GM12878 (cell line): ENCODE measurements at regions not wholly inside any gene's neighbourhood (a gene's known extent, or its start where the extent isn't known, plus 50 kb on each side); places are given as distances from the start of the nearest gene placed in this dataset.

ENCODE experiments used
- ATAC-seq: fragments of 200-7000 bp; cut with Tn5 transposase; 3 replicates; pipeline ENCODE4 v1.9.1; 2020; ENCODE audit warnings: mild to moderate bottlenecking, moderate library complexity
- BruUV-seq: library from RNA; stranded (reverse); fragments of 400-500 nt; replicated peaks from 2 replicates; lab custom pipeline; 2021; lab: Mats Ljungman, UMichigan
- CTCF ChIA-PET: fragments of 300-600 bp; sonication (Branson Sonifier 250); formaldehyde crosslinking; extraction: SDS; loops from one replicate; lab custom pipeline; 2021; ENCODE audit warnings: inconsistent platforms; lab: Yijun Ruan, JAX
- POLR2A ChIA-PET: fragments of 350-600 bp; formaldehyde crosslinking; extraction: SDS; loops from one replicate; lab custom pipeline; 2021; ENCODE audit warnings: inconsistent platforms; lab: Charles Lee
- RAD21 ChIA-PET: fragments of 300-600 bp; sonication (Branson Sonifier 250); formaldehyde crosslinking; loops from one replicate; lab custom pipeline; 2023; ENCODE audit warnings: antibody characterized with exemption; ENCODE audit not compliant: unreplicated experiment; lab: Charles Lee
- SMC1A ChIA-PET: fragments of 300-600 bp; sonication (Branson Sonifier 250); formaldehyde crosslinking; loops from one replicate; lab custom pipeline; 2023; ENCODE audit not compliant: unreplicated experiment, uncharacterized antibody; lab: Charles Lee
- DNase-seq: peaks from one replicate; pipeline ENCODE4 v3.0.0-alpha.2; 2011; ENCODE audit warnings: low read depth, low spot score
- FAIRE-seq: peaks from 3 replicates; lab custom pipeline; 2011; peaks lifted over from hg19 to GRCh38; lab: Jason Lieb, UNC
- H2AFZ ChIP-seq: 2 replicates; pipeline ENCODE4 v1.6.0; 2011; ENCODE audit warnings: low read depth, low read length, control low read depth; ENCODE audit not compliant: control insufficient read depth
- H3K27ac ChIP-seq: 2 replicates; pipeline ENCODE4 v1.5.1; 2011; ENCODE audit warnings: control low read depth; ENCODE audit not compliant: control insufficient read depth, insufficient read depth
- H3K27me3 ChIP-seq, 2 experiments: replicated peaks in 1 of 2; 2 replicates each; pipeline versions ENCODE4 v1.6.0 to v1.6.1; 2011; ENCODE audit warnings: low read length in 1 of 2; ENCODE audit not compliant: control insufficient read depth in 2 of 2, insufficient read depth in 2 of 2
- H3K36me3 ChIP-seq, 2 experiments: 2 replicates each; pipeline ENCODE4 v1.5.1; 2011; ENCODE audit warnings: low read length in 1 of 2; ENCODE audit not compliant: control insufficient read depth in 2 of 2, insufficient read depth in 2 of 2
- H3K4me1 ChIP-seq: 2 replicates; pipeline ENCODE4 v1.6.1; 2011; ENCODE audit warnings: mild to moderate bottlenecking, low read length, moderate library complexity, mixed read lengths; ENCODE audit not compliant: control insufficient read depth, insufficient read depth
- H3K4me2 ChIP-seq: 2 replicates; pipeline ENCODE4 v1.6.0; 2011; ENCODE audit warnings: control low read depth; ENCODE audit not compliant: control insufficient read depth, insufficient read depth
- H3K4me3 ChIP-seq: fragments of 200-600 bp; sonication (generic); 2 replicates; pipeline ENCODE4 v1.5.1; 2016
- H3K79me2 ChIP-seq: 2 replicates; pipeline ENCODE4 v1.6.0; 2011; ENCODE audit warnings: low read length; ENCODE audit not compliant: control insufficient read depth, insufficient read depth
- H3K9ac ChIP-seq: 2 replicates; pipeline ENCODE4 v1.8.0; 2011; ENCODE audit warnings: low read length, control low read depth, mixed read lengths; ENCODE audit not compliant: control insufficient read depth, insufficient read depth
- H3K9me3 ChIP-seq: replicated peaks from 3 replicates; pipeline ENCODE4 v1.5.1; 2011; ENCODE audit warnings: mild to moderate bottlenecking, low read length; ENCODE audit not compliant: control insufficient read depth, insufficient read depth
- H4K20me1 ChIP-seq: 2 replicates; pipeline ENCODE4 v1.6.0; 2011; ENCODE audit not compliant: control insufficient read depth, insufficient read depth
- ELK1 ChIP-seq: IDR thresholded peaks from 2 replicates; pipeline ENCODE4 v1.6.1; 2012; ENCODE audit warnings: low read depth, low read length, improper control_type of control experiment
- EZH2 ChIP-seq: IDR thresholded peaks from 2 replicates; pipeline ENCODE4 v1.6.1; 2012; ENCODE audit warnings: low read depth, mild to moderate bottlenecking, control low read depth, inconsistent platforms, low read length, borderline replicate concordance; ENCODE audit not compliant: control insufficient read depth
- NBN ChIP-seq: fragments of 450-650 bp; IDR thresholded peaks from 2 replicates; pipeline ENCODE4 v1.6.1; 2016
- PBX3 ChIP-seq: IDR thresholded peaks from 2 replicates; pipeline ENCODE4 v1.6.1; 2011; ENCODE audit warnings: mild to moderate bottlenecking, low read depth, low read length, moderate library complexity; ENCODE audit not compliant: insufficient replicate concordance
- RAD51 ChIP-seq: fragments of 450-650 bp; IDR thresholded peaks from 2 replicates; pipeline ENCODE4 v1.6.1; 2016; ENCODE audit warnings: moderate library complexity, mild to moderate bottlenecking, inconsistent platforms
- REST ChIP-seq: IDR thresholded peaks from 2 replicates; pipeline ENCODE4 v1.6.1; 2012; ENCODE audit warnings: mild to moderate bottlenecking, low read depth, low read length
- RFX5 ChIP-seq: IDR thresholded peaks from 2 replicates; pipeline ENCODE4 v1.6.1; 2011; ENCODE audit warnings: low read depth, low read length, improper control_type of control experiment
- TCF7 ChIP-seq: IDR thresholded peaks from 2 replicates; pipeline ENCODE4 v1.6.1; 2014; ENCODE audit warnings: antibody characterized with exemption, borderline replicate concordance
- ZNF24 ChIP-seq: fragments of 450-650 bp; IDR thresholded peaks from 2 replicates; pipeline ENCODE4 v1.6.1; 2017; ENCODE audit warnings: antibody characterized with exemption, mild to moderate bottlenecking
- in situ Hi-C: fragments of 300-500 bp; cut with MboI; formaldehyde crosslinking; loops from 9 replicates; pipeline ENCODE4 v1.14.3; 2018; ENCODE audit warnings: mixed read lengths
- intact Hi-C: fragments of 100-400 bp; cut with micrococcal nuclease; formaldehyde crosslinking; loops from one replicate; pipeline ENCODE4 v1.14.2; 2022; ENCODE audit not compliant: unreplicated experiment
- TF ChIP-seq, protein P1 (sequence below): fragments of 450-650 bp; IDR thresholded peaks from 2 replicates; pipeline ENCODE4 v1.6.1; 2017; ENCODE audit warnings: antibody characterized with exemption, mild to moderate bottlenecking, moderate library complexity
- TF ChIP-seq, protein P2 (sequence below): IDR thresholded peaks from 2 replicates; pipeline ENCODE4 v1.6.1; 2012; ENCODE audit warnings: improper control_type of control experiment, low read depth, low read length; ENCODE audit not compliant: insufficient replicate concordance

GRCh38 chr3:166660962-166661361 is 719.1 kb downstream of the ZBBX start:
- FAIRE-seq = no peak
- Histone ChIP-seq H3K9me3 (no peaks in the 10 kb centered on the region), H3K27ac (no peak overlapping the region), H3K9ac (no peak overlapping the region), H2AFZ (no peak overlapping the region), H3K27me3 (no peaks in the 10 kb centered on the region), H3K79me2 (no peaks in the 10 kb centered on the region), H3K4me3 (no peak overlapping the region), H4K20me1 (no peaks in the 10 kb centered on the region), H3K36me3 (no peaks in the 10 kb centered on the region), H3K4me1 (no peaks in the 10 kb centered on the region), H3K4me2 (no peak overlapping the region)
- ChIA-PET RAD21 (no interaction called here), POLR2A (no interaction called here), SMC1A (interaction anchor here (1.2 kb wide), 1 partner anchor 15 kb away, joined by 3 read pairs; no protein-coding TSS in a partner anchor), CTCF (no interaction called here)
- ATAC-seq = no peak
- no peak for DNase-seq
- in situ Hi-C loops (no loop called here), intact Hi-C loops (no loop called here)
- BruUV-seq = no TSS peak
- TF ChIP-seq ZNF24 (no peak), REST (no peak), NBN (no peak), RFX5 (no peak), EZH2 (no peak), PBX3 (no peak), ELK1 (no peak), RAD51 (no peak), TCF7 (no peak)
- TF ChIP-seq, protein P1, sequence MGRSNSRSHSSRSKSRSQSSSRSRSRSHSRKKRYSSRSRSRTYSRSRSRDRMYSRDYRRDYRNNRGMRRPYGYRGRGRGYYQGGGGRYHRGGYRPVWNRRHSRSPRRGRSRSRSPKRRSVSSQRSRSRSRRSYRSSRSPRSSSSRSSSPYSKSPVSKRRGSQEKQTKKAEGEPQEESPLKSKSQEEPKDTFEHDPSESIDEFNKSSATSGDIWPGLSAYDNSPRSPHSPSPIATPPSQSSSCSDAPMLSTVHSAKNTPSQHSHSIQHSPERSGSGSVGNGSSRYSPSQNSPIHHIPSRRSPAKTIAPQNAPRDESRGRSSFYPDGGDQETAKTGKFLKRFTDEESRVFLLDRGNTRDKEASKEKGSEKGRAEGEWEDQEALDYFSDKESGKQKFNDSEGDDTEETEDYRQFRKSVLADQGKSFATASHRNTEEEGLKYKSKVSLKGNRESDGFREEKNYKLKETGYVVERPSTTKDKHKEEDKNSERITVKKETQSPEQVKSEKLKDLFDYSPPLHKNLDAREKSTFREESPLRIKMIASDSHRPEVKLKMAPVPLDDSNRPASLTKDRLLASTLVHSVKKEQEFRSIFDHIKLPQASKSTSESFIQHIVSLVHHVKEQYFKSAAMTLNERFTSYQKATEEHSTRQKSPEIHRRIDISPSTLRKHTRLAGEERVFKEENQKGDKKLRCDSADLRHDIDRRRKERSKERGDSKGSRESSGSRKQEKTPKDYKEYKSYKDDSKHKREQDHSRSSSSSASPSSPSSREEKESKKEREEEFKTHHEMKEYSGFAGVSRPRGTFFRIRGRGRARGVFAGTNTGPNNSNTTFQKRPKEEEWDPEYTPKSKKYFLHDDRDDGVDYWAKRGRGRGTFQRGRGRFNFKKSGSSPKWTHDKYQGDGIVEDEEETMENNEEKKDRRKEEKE = no peak
- TF ChIP-seq, protein P2, sequence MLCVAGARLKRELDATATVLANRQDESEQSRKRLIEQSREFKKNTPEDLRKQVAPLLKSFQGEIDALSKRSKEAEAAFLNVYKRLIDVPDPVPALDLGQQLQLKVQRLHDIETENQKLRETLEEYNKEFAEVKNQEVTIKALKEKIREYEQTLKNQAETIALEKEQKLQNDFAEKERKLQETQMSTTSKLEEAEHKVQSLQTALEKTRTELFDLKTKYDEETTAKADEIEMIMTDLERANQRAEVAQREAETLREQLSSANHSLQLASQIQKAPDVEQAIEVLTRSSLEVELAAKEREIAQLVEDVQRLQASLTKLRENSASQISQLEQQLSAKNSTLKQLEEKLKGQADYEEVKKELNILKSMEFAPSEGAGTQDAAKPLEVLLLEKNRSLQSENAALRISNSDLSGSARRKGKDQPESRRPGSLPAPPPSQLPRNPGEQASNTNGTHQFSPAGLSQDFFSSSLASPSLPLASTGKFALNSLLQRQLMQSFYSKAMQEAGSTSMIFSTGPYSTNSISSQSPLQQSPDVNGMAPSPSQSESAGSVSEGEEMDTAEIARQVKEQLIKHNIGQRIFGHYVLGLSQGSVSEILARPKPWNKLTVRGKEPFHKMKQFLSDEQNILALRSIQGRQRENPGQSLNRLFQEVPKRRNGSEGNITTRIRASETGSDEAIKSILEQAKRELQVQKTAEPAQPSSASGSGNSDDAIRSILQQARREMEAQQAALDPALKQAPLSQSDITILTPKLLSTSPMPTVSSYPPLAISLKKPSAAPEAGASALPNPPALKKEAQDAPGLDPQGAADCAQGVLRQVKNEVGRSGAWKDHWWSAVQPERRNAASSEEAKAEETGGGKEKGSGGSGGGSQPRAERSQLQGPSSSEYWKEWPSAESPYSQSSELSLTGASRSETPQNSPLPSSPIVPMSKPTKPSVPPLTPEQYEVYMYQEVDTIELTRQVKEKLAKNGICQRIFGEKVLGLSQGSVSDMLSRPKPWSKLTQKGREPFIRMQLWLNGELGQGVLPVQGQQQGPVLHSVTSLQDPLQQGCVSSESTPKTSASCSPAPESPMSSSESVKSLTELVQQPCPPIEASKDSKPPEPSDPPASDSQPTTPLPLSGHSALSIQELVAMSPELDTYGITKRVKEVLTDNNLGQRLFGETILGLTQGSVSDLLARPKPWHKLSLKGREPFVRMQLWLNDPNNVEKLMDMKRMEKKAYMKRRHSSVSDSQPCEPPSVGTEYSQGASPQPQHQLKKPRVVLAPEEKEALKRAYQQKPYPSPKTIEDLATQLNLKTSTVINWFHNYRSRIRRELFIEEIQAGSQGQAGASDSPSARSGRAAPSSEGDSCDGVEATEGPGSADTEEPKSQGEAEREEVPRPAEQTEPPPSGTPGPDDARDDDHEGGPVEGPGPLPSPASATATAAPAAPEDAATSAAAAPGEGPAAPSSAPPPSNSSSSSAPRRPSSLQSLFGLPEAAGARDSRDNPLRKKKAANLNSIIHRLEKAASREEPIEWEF = no peak
